Fibroblast of skin of back (primary cell): ENCODE measurements at regions not wholly inside any gene's neighbourhood (a gene's known extent, or its start where the extent isn't known, plus 50 kb on each side); places are given as distances from the start of the nearest gene placed in this dataset.
"Not testable (repeated sequence)": the region's sequence is repeated elsewhere in the genome, so short reads cannot be mapped to it uniquely, and the experiment has no call there.

Experiments
- DNase-seq: peaks from one replicate; pipeline ENCODE4 v3.0.0-alpha.2; 2013

DNA sequence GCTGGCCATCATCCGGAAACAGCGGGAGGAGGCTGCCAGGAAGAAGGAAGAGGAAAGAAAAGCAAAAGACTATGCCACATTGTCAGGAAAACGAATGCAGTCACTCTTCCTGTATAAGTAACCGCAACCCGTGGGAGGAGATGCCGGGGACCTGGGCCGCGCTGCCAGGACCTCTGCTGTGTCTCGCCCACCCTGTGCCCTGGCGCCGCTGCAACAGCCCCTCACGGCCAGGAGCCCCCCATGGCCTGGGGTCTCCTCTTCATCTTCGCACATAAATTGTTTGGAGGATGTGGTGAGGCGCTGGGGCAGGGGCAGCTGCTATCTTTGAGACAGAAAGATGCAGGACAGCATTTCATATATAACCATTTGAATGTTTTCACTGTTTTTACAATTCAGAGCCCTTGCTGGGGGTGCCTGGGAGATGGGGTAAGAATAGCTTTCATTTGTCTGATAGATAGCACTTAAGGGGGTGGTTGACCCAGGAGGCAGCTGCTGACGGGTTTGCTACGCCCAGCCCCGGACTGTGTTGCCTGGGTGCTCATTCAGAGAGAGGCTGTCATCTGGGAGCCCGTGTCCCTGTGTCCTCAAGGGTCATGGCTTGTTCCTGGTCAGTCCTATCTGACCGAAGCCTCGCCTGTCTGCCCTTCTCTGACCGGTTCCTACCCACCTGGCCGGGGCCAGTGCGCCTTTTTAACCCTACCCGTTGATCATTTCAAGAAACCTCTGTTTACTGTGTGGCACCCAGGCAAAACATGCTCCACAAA, 1067.7 kb upstream of the COX7C start:
- DNase-seq, result no peak

DNA sequence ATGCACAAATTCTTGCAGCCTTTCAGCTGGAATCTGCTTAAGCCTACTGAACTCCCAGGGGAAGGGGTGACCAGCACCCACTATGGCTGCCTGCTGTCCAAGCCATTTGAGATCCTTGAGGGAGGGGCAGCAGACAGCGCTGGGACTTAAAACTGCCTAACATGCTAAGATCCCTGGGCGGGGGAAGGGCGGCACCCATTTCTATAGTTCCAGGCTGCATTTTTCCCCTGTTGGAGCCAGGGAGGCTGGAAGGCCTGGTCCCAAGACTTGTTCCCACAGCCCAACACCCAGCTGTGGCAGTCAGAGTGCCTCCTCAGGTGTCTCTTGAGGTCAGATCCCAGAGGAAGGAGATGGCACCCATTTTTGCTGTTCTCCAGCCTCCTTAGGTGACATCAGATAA, 1061.3 kb upstream of the COX7C start:
- DNase-seq, result no peak

DNA sequence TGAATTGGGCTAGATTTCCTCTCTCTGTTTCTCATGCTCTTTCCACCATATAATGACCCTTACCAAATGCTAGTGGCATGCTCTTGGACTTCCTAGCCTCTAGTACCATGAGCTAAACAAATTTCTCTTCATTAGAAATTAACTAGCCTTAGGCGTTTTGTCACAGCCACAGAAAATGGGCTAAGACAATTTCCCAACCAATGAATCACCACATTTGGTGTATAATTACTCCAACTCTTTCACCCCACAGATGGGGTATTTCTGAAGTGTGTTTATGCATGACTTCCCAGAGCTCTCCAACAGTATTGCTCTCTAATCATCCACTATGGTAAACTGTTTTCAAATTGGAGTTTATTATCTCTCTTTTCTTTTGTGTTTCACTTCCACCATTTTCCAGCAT, 1041.1 kb upstream of the COX7C start:
- no peak for DNase-seq

GRCh38 chr5:85587806-85588205, 1029.9 kb upstream of the COX7C start:
- DNase-seq, result not testable (repeated sequence)

DNA sequence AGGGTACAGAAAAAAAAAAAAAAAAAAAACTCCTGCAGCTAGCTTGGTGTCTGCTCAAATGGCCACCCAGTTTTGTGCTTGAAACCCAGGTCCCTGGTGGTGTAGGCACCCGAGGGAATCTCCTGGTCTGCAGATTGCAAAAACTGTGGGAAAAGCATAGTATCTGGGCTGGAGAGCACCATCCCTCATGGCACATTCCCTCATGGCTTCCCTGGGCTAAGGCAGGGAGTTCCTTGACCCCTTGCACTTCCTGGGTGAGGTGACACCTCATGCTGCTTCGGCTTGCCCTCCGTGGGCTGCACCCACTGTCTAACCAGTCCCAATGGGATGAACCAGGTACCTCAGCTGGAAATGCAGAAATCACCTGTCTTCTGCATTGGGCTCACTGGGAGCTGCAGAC, 1029.5 kb upstream of the COX7C start:
- not testable (repeated sequence) for DNase-seq

DNA sequence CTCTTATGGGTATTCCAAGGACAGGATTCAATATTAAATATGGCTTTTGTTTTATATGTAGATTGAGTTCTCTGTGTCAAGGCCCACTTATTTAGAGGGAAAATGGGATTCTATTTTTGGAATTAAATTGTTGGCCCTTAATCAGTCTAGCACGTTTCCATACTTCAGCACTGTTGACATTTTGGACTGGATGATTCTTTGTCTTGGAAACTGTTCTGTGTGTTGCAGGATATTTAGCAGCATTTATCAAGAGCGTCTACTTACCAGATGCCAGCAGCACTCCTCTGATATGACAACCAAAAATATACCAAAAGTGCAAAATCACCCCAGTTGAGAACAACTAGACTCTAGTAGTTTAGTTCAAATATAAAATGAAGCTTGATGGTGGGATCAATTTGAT, 1027.0 kb upstream of the COX7C start:
- DNase-seq, result no peak

DNA sequence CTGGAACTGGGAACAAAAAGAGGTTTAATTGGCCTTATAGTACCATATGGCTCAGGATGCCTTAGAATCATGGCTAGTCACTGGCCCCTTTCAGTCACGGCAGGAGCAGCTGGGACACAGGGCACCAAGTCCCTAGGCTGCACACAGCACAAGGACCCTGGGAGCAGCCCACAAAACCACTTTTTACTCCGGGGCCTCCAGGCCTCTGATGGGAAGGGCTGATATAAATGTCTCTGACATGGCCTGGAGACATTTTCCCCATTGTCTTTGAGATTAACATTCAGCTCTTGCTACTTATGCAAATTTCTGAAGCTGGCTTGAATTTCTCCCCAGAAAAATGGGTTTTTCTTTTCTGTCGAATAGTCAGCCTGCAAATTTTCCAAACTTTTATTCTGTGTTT, 1026.4 kb upstream of the COX7C start:
- no peak for DNase-seq

DNA sequence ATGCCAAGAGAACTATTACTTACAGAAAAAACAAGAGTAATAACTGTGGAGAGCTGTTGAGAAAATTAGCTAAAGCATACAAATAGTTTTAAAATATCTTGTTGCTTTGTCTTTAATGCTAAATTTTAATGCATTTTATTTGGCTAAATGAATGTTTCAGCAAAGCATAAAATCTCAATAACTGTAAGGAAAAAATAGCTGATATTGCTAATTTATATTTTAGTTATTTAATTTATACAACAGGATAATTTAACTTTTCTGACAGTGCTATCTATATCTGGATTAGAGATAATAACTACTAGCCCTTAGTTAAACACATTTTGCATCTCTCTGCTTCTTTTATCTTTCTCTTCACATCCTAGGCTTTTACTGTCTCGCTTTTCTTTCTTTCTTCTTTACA, 1014.9 kb upstream of the COX7C start:
- no peak for DNase-seq

GRCh38 chr5:85604378-85604777, 1013.4 kb upstream of the COX7C start:
- no peak for DNase-seq

- no peak for DNase-seq
These were observed 1013.0 kb upstream of the COX7C start for GRCh38 chr5:85604786-85605185.

DNA sequence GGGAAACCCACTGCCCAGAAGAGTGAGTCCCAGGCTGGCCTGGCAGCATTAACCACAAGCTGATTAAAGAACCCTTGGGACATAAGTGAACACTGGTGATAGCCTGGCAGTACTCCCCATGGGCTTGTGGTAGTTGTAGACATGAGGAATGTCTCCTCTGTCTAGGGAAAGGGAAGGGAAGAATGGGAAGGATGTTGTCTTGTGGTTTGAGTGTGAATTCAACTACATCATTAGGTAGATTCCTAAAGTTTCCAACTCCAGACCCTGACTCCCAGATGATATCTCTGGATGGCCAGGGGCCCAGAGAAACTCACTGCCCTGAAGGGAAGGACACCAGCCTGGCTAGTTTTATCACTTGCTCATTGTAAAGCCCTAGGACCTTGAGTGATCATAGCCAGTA, 1012.4 kb upstream of the COX7C start:
- no peak for DNase-seq

- no peak for DNase-seq
These were observed 1003.3 kb upstream of the COX7C start for GRCh38 chr5:85614489-85614888.

GRCh38 chr5:85621668-85622067, 996.1 kb upstream of the COX7C start:
- no peak for DNase-seq

- DNase-seq, result no peak
These were observed 989.6 kb upstream of the COX7C start for GRCh38 chr5:85628153-85628552.

- DNase-seq, result not testable (repeated sequence)
These were observed 979.1 kb upstream of the COX7C start for GRCh38 chr5:85638495-85639125.

GRCh38 chr5:85646036-85646435, 971.7 kb upstream of the COX7C start:
- DNase-seq, result no peak

- DNase-seq, result no peak
These were observed 971.1 kb upstream of the COX7C start for GRCh38 chr5:85646641-85647040.

- DNase-seq, result no peak
These were observed 970.2 kb upstream of the COX7C start for GRCh38 chr5:85647349-85648127.

DNA sequence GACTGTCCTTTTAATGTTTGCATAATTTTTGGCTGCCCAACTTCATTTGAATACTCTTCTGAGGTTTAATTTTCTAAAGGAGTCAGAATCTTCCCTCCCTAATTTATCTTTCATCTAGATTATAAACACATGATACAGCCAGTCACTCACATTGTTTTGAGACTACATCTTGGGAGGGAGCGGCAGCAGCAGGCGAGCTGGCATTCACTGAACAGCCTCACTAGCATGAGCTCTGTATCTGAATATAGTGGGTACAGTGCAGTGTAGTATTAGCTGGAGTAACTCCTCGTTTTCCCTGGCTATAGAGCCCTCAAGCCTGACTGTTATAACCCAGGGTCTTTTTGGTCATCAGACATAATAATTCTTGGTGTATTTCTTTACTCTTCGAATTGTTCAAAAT, 969.2 kb upstream of the COX7C start:
- DNase-seq, result no peak

DNA sequence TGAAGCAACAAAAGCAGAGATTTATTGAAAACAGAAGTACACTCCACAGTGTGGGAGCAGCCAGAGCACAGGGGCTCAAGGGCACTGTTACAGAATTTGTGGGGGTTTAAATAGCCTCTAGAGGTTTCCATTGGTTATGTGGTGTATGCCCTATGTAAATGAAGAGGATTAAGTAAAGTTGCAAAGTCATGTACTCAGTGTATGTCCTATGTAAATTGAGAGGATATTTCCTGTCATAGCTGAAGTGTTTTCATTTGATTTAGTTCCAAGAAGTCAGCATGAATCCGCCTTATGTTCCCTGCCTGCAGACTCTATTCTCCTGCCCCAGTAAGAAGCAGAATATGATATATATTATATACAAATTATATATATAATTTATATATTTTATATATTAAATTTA, 966.0 kb upstream of the COX7C start:
- DNase-seq, result no peak

GRCh38 chr5:85654144-85654543, 963.6 kb upstream of the COX7C start:
- DNase-seq, result not testable (repeated sequence)

DNA sequence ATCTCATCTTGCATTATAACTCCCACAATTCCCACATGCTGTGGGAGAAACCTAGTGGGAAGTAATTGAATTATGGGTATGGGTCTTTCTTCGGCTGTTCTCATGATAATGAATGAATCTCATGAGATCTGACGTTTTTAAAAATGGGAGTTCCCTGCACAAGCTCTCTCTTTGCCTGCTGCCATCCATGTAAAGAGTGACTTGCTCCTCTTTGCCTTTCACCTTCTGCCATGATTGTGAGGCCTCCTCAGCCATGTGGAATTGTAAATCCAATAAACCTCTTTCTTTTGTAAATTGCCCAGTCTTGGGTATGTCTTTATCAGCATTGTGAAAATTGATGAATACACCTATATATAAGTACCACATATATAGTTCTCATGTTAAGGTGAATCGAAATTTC, 961.7 kb upstream of the COX7C start:
- no peak for DNase-seq

DNA sequence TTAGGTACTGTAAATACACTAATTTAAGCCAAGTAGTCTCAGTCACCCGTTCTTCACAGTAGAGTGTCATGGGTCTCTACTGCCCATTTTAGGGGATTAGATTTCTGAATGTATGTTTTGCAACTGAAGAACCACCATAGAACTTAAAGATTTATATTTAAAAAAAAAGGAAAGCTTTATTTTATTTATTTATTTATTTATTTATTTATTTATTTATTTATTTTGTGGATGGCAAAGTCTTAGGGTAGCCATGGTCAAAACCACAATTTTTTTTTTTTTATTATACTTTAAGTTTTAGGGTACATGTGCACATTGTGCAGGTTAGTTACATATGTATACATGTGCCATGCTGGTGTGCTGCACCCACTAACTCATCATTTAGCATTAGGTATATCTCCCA, 960.4 kb upstream of the COX7C start:
- DNase-seq, result not testable (repeated sequence)
